HepG2 (cell line): ENCODE measurements at regions not wholly inside any gene's neighbourhood (a gene's known extent, or its start where the extent isn't known, plus 50 kb on each side); places are given as distances from the start of the nearest gene placed in this dataset.
A peak's percentile ranks its signal among the peaks of the same experiment; 100 is the strongest.

Experiments used
- ATAC-seq: fragments of 200-7000 bp; cut with Tn5 transposase; 3 replicates; pipeline ENCODE4 v1.9.1; 2020; ENCODE audit warnings: mild to moderate bottlenecking, moderate library complexity
- BruUV-seq: library from RNA; stranded (reverse); fragments of 400-500 nt; replicated peaks from 2 replicates; lab custom pipeline; 2021; lab: Mats Ljungman, UMichigan
- CTCF ChIA-PET: fragments of 300-600 bp; formaldehyde crosslinking; extraction: SDS; loops from one replicate; lab custom pipeline; 2021; ENCODE audit warnings: low total read pairs, inconsistent platforms, low intra/inter-chr PET ratio; lab: Yijun Ruan, JAX
- POLR2A ChIA-PET: fragments of 350-600 bp; sonication (Branson Sonifier 250); formaldehyde crosslinking; loops from one replicate; lab custom pipeline; 2020; ENCODE audit warnings: antibody characterized with exemption, inconsistent platforms; lab: Yijun Ruan, JAX
- DNase-seq: peaks from one replicate; pipeline ENCODE4 v3.0.0-alpha.2; 2015; ENCODE audit warnings: low spot score
- FAIRE-seq: peaks from 3 replicates; lab custom pipeline; 2011; peaks lifted over from hg19 to GRCh38; lab: Jason Lieb, UNC
- H2AFZ ChIP-seq: one replicate; pipeline ENCODE4 v1.6.1; 2011; ENCODE audit warnings: low read length, inconsistent platforms
- H3K27ac ChIP-seq: fragments of 300-600 bp; 3 replicates; pipeline ENCODE4 v1.8.0; 2011; ENCODE audit warnings: mixed run types, mild to moderate bottlenecking, mixed read lengths, low read length, inconsistent platforms; ENCODE audit not compliant: insufficient read depth; ENCODE audit errors: extremely low read length
- H3K27me3 ChIP-seq, 2 experiments: fragments of 200-600 bp in 1 of 2; 2 replicates in 1 of 2; 3 replicates in 1 of 2; pipeline versions ENCODE4 v1.6.0 to v1.8.0; 2011; ENCODE audit warnings: low read length in 2 of 2, mild to moderate bottlenecking in 2 of 2, moderate library complexity in 2 of 2, inconsistent platforms in 1 of 2; ENCODE audit not compliant: insufficient read depth in 2 of 2, control insufficient read depth in 1 of 2
- H3K36me3 ChIP-seq, 2 experiments: fragments of 200-600 bp in 1 of 2; replicated peaks in 1 of 2; 2 replicates in 1 of 2; 3 replicates in 1 of 2; pipeline versions ENCODE4 v1.5.1 to v1.8.0; 2011; ENCODE audit warnings: low read length in 2 of 2, inconsistent platforms in 1 of 2; ENCODE audit not compliant: insufficient read depth in 2 of 2, control insufficient read depth in 1 of 2
- H3K4me1 ChIP-seq: 2 replicates; pipeline ENCODE4 v1.5.1; 2012; ENCODE audit warnings: low read length, inconsistent platforms; ENCODE audit not compliant: insufficient read depth
- H3K4me2 ChIP-seq: 2 replicates; pipeline ENCODE4 v1.6.0; 2011; ENCODE audit warnings: low read depth, low read length, inconsistent platforms
- H3K4me3 ChIP-seq, 3 experiments: fragments of 200-600 bp in 1 of 3; sonication (generic), shearing (Covaris generic) in 1 of 3; replicated peaks in 1 of 3; 2 replicates each; pipeline ENCODE4 v1.5.1; 2011 to 2016; ENCODE audit warnings: low read length in 3 of 3, inconsistent platforms in 2 of 3, low read depth in 2 of 3, mild to moderate bottlenecking in 2 of 3, control low read depth in 1 of 3, mixed read lengths in 1 of 3; ENCODE audit not compliant: insufficient read depth in 1 of 3
- H3K79me2 ChIP-seq: one replicate; pipeline ENCODE4 v1.6.1; 2011; ENCODE audit warnings: low read length, inconsistent platforms; ENCODE audit not compliant: insufficient read depth
- H3K9ac ChIP-seq: 2 replicates; pipeline ENCODE4 v1.6.0; 2011; ENCODE audit warnings: mild to moderate bottlenecking, low read depth, low read length, inconsistent platforms; ENCODE audit not compliant: insufficient read depth
- H3K9me3 ChIP-seq: 2 replicates; pipeline ENCODE4 v1.5.1; 2012; ENCODE audit warnings: mild to moderate bottlenecking, low read length
- H4K20me1 ChIP-seq: 2 replicates; pipeline ENCODE4 v1.6.0; 2011; ENCODE audit warnings: inconsistent platforms, mild to moderate bottlenecking, low read length, moderate library complexity; ENCODE audit not compliant: insufficient read depth
- EEA1 ChIP-seq: sonication (generic); formaldehyde crosslinking; IDR thresholded peaks from 2 replicates; pipeline ENCODE4 v1.5.1; 2020; ENCODE audit warnings: mild to moderate bottlenecking, missing genetic modification reagents, borderline replicate concordance
- KDM4B ChIP-seq: sonication (generic); formaldehyde crosslinking; IDR thresholded peaks from 2 replicates; pipeline ENCODE4 v1.4.0; 2020; ENCODE audit warnings: missing genetic modification reagents
- NBN ChIP-seq: fragments of 450-650 bp; conservative IDR thresholded peaks from 2 replicates; pipeline ENCODE4 v1.6.1; 2017
- NR0B2 ChIP-seq: sonication (generic); formaldehyde crosslinking; IDR thresholded peaks from 2 replicates; pipeline ENCODE4 v1.4.0; 2020; ENCODE audit warnings: mild to moderate bottlenecking, missing genetic modification reagents
- PAXIP1 ChIP-seq: sonication (generic); formaldehyde crosslinking; conservative IDR thresholded peaks from 2 replicates; pipeline ENCODE4 v1.4.0; 2020; ENCODE audit warnings: mild to moderate bottlenecking, missing genetic modification reagents, moderate library complexity
- RAD51 ChIP-seq: fragments of 450-650 bp; IDR thresholded peaks from 2 replicates; pipeline ENCODE4 v1.6.1; 2016; ENCODE audit warnings: borderline replicate concordance
- SMAD9 ChIP-seq: sonication (generic); formaldehyde crosslinking; IDR thresholded peaks from 2 replicates; pipeline ENCODE4 v1.5.1; 2020; ENCODE audit warnings: mild to moderate bottlenecking, missing genetic modification reagents
- ZNF776 ChIP-seq: sonication (generic); formaldehyde crosslinking; IDR thresholded peaks from 2 replicates; pipeline ENCODE4 v1.4.0; 2020; ENCODE audit warnings: mild to moderate bottlenecking, missing genetic modification reagents
- WGBS: methylation state at CpG from one replicate; pipeline ENCODE4 v1.1.6; 2017; ENCODE audit warnings: low lambda C conversion rate; 5-methylcytosine and 5-hydroxymethylcytosine counted together
- in situ Hi-C: cut with HindIII; loops from 2 replicates; pipeline ENCODE4 v1.10.0; 2017; ENCODE audit warnings: low pct_unique_long_range_greater_than_20kb; ENCODE audit not compliant: extremely low pct_ligation_motif_present
- intact Hi-C: fragments of 100-400 bp; cut with micrococcal nuclease; formaldehyde crosslinking; loops from one replicate; pipeline ENCODE4 v1.10.0; 2022; ENCODE audit not compliant: unreplicated experiment

- ChIA-PET CTCF (no interaction called here), POLR2A (no interaction called here)
- intact Hi-C loops: no loop called here
- Histone ChIP-seq H3K9me3 (no peaks in the 10 kb centered on the region), H3K4me3 (no peak overlapping the region), H3K27me3 (peaks cover 4 to 32% of the 10 kb centered on the region in 2 experiments; a peak in 4 of 5 replicates), H3K27ac (no peak overlapping the region), H3K79me2 (no peaks in the 10 kb centered on the region), H2AFZ (no peak overlapping the region), H3K9ac (no peak overlapping the region), H3K36me3 (no peaks in the 10 kb centered on the region), H3K4me2 (no peak overlapping the region), H3K4me1 (no peaks in the 10 kb centered on the region), H4K20me1 (no peaks in the 10 kb centered on the region)
- TF ChIP-seq NR0B2: no peak
- no peak for TF ChIP-seq ZNF776 (CRISPR knock-in tag)
- TF ChIP-seq RAD51: 0 out of 2 replicates have a peak, but pooled peaks have one; percentile 16
- no peak for TF ChIP-seq KDM4B (CRISPR knock-in tag)
- TF ChIP-seq NBN: no peak
- in situ Hi-C loops: loop anchor here (10.0 kb wide), 1 partner anchor 82 kb away; no protein-coding TSS in a partner anchor
- FAIRE-seq: no peak
- DNase-seq: no peak
- 58% methylated on average over 5 of the region's 5 CpGs for whole genome bisulfite sequencing
- BruUV-seq: no TSS peak
- no peak for ATAC-seq
Observed at GRCh38 chr6:168136622-168137021, 57.6 kb upstream of the FRMD1 start.

GRCh38 chr6:168136001-168136400, 57.0 kb upstream of the FRMD1 start:
- no peak overlapping the region for H3K27ac ChIP-seq
- H3K79me2 ChIP-seq: no peaks in the 10 kb centered on the region
- no peak overlapping the region for H3K4me2 ChIP-seq
- DNase-seq: no peak
- BruUV-seq: no TSS peak
- H3K36me3 ChIP-seq: no peaks in the 10 kb centered on the region
- no peak for TF ChIP-seq EEA1 (CRISPR knock-in tag)
- TF ChIP-seq SMAD9: no peak
- TF ChIP-seq PAXIP1: no peak
- WGBS: 34% methylated on average over 7 of the region's 7 CpGs
- H3K9me3 ChIP-seq: no peaks in the 10 kb centered on the region
- intact Hi-C loops: no loop called here
- in situ Hi-C loops: loop anchor here (10.0 kb wide), 1 partner anchor 81 kb away; no protein-coding TSS in a partner anchor
- H2AFZ ChIP-seq: no peak overlapping the region
- no peaks in the 10 kb centered on the region for H4K20me1 ChIP-seq
- no peak overlapping the region for H3K4me3 ChIP-seq
- H3K9ac ChIP-seq: no peak overlapping the region
- peaks cover 4 to 39% of the 10 kb centered on the region in 2 experiments; a peak in 4 of 5 replicates for H3K27me3 ChIP-seq
- FAIRE-seq: no peak
- POLR2A ChIA-PET: no interaction called here
- H3K4me1 ChIP-seq: no peaks in the 10 kb centered on the region
- no peak for ATAC-seq
- CTCF ChIA-PET: no interaction called here
